OCI-LY1 (cell line): ENCODE measurements at regions not wholly inside any gene's neighbourhood (a gene's known extent, or its start where the extent isn't known, plus 50 kb on each side); places are given as distances from the start of the nearest gene placed in this dataset.

Experiments
- CTCF ChIP-seq: fragments of 200-600 bp; sonication (generic), shearing (Covaris generic); IDR thresholded peaks from 2 replicates; pipeline ENCODE4 v1.5.1; 2017; ENCODE audit warnings: mild to moderate bottlenecking, antibody characterized with exemption, low read length, moderate library complexity, mixed read lengths
- EZH2 ChIP-seq: fragments of 200-600 bp; sonication (generic), shearing (Covaris generic); IDR thresholded peaks from 2 replicates; pipeline ENCODE4 v1.8.0; 2017; ENCODE audit warnings: borderline replicate concordance, mixed run types, mild to moderate bottlenecking, antibody characterized with exemption, low read length, moderate library complexity, mixed read lengths

- TF ChIP-seq CTCF (no peak), EZH2 (no peak)
These were observed 989.5 kb upstream of the CDH9 start for GRCh38 chr5:28027851-28028250.
